H9 (cell line): ENCODE measurements at regions not wholly inside any gene's neighbourhood (a gene's known extent, or its start where the extent isn't known, plus 50 kb on each side); places are given as distances from the start of the nearest gene placed in this dataset.

Experiments
- DNase-seq: peaks from one replicate; pipeline ENCODE4 v3.0.0-alpha.2; 2017
- H2AFZ ChIP-seq: one replicate; pipeline ENCODE4 v1.6.1; 2013; ENCODE audit warnings: mild to moderate bottlenecking, low read length, control low read depth, moderate library complexity
- H2AK5ac ChIP-seq: 2 replicates; pipeline ENCODE4 v1.6.1; 2013; ENCODE audit warnings: low read length, control low read depth, mixed read lengths; ENCODE audit not compliant: insufficient read length
- H2BK120ac ChIP-seq: one replicate; pipeline ENCODE4 v1.6.1; 2013; ENCODE audit warnings: low read depth, mild to moderate bottlenecking, low read length, control low read depth, inconsistent platforms; ENCODE audit not compliant: poor library complexity, severe bottlenecking
- H2BK12ac ChIP-seq: 2 replicates; pipeline ENCODE4 v1.6.1; 2013; ENCODE audit warnings: low read length, control low read depth, mixed read lengths, low read depth; ENCODE audit not compliant: insufficient read length
- H2BK15ac ChIP-seq: 2 replicates; pipeline ENCODE4 v1.6.1; 2013; ENCODE audit warnings: low read depth, low read length, control low read depth
- H2BK20ac ChIP-seq: one replicate; pipeline ENCODE4 v1.6.1; 2013; ENCODE audit warnings: low read depth, mild to moderate bottlenecking, low read length, control low read depth, inconsistent platforms; ENCODE audit not compliant: poor library complexity, severe bottlenecking
- H2BK5ac ChIP-seq: 2 replicates; pipeline ENCODE4 v1.6.1; 2013; ENCODE audit warnings: low read length, control low read depth, mixed read lengths; ENCODE audit not compliant: insufficient read length
- H3K14ac ChIP-seq: 2 replicates; pipeline ENCODE4 v1.6.1; 2013; ENCODE audit warnings: low read length, control low read depth; ENCODE audit not compliant: insufficient read depth
- H3K18ac ChIP-seq: 2 replicates; pipeline ENCODE4 v1.6.1; 2013; ENCODE audit warnings: low read depth, mild to moderate bottlenecking, mixed read lengths, low read length, control low read depth; ENCODE audit not compliant: insufficient read length
- H3K23ac ChIP-seq: 2 replicates; pipeline ENCODE4 v1.6.1; 2013; ENCODE audit warnings: low read length, control low read depth, mixed read lengths, low read depth; ENCODE audit not compliant: insufficient read length
- H3K23me2 ChIP-seq: 2 replicates; pipeline ENCODE4 v1.6.1; 2013; ENCODE audit warnings: low read depth, mild to moderate bottlenecking, mixed read lengths, low read length, control low read depth; ENCODE audit not compliant: insufficient read length, poor library complexity, severe bottlenecking
- H3K27ac ChIP-seq: 2 replicates; pipeline ENCODE4 v1.5.1; 2013; ENCODE audit warnings: low read length, control low read depth, mixed read lengths, low read depth; ENCODE audit not compliant: insufficient read length
- H3K27me3 ChIP-seq: 2 replicates; pipeline ENCODE4 v1.6.1; 2013; ENCODE audit warnings: low read length, control low read depth, inconsistent platforms; ENCODE audit not compliant: insufficient read depth
- H3K4ac ChIP-seq: 2 replicates; pipeline ENCODE4 v1.6.1; 2013; ENCODE audit warnings: low read depth, mild to moderate bottlenecking, control low read depth, inconsistent platforms, low read length, moderate library complexity
- H3K4me1 ChIP-seq: 2 replicates; pipeline ENCODE4 v1.6.1; 2013; ENCODE audit warnings: low read length, control low read depth, inconsistent platforms; ENCODE audit not compliant: insufficient read depth
- H3K4me2 ChIP-seq: 2 replicates; pipeline ENCODE4 v1.6.1; 2013; ENCODE audit warnings: low read length, control low read depth, mixed read lengths; ENCODE audit not compliant: insufficient read length, insufficient read depth
- H3K56ac ChIP-seq: 2 replicates; pipeline ENCODE4 v1.6.1; 2013; ENCODE audit warnings: low read depth, mild to moderate bottlenecking, mixed read lengths, low read length, control low read depth; ENCODE audit not compliant: insufficient read length
- H3K79me1 ChIP-seq: 2 replicates; pipeline ENCODE4 v1.6.1; 2013; ENCODE audit warnings: low read depth, mild to moderate bottlenecking, moderate library complexity, low read length, control low read depth, inconsistent platforms; ENCODE audit not compliant: insufficient read depth, poor library complexity, severe bottlenecking
- H3K79me2 ChIP-seq: 2 replicates; pipeline ENCODE4 v1.6.1; 2013; ENCODE audit warnings: low read length, control low read depth, inconsistent platforms; ENCODE audit not compliant: insufficient read depth
- H3K9ac ChIP-seq: 2 replicates; pipeline ENCODE4 v1.6.1; 2013; ENCODE audit warnings: low read length, control low read depth, mixed read lengths; ENCODE audit not compliant: insufficient read length; ENCODE audit errors: extremely low read depth
- H3K9me3 ChIP-seq: one replicate; pipeline ENCODE4 v1.6.1; 2013; ENCODE audit warnings: low read depth, low read length, inconsistent platforms; ENCODE audit not compliant: control insufficient read depth
- H3T11ph ChIP-seq: one replicate; pipeline ENCODE4 v1.6.1; 2013; ENCODE audit warnings: mild to moderate bottlenecking, low read length, control low read depth, inconsistent platforms
- H4K20me1 ChIP-seq: one replicate; pipeline ENCODE4 v1.6.1; 2013; ENCODE audit not compliant: control insufficient read depth, insufficient read length, insufficient read depth
- H4K5ac ChIP-seq: 2 replicates; pipeline ENCODE4 v1.6.1; 2013; ENCODE audit warnings: low read depth, mild to moderate bottlenecking, mixed read lengths, low read length, control low read depth; ENCODE audit not compliant: insufficient read length
- H4K8ac ChIP-seq: replicated peaks from 2 replicates; pipeline ENCODE4 v1.6.1; 2013; ENCODE audit warnings: low read length, control low read depth, mixed read lengths, low read depth; ENCODE audit not compliant: insufficient read length
- H4K91ac ChIP-seq: 2 replicates; pipeline ENCODE4 v1.6.1; 2013; ENCODE audit warnings: low read depth, mild to moderate bottlenecking, moderate library complexity, mixed read lengths, low read length, control low read depth; ENCODE audit not compliant: insufficient read length
- H3K27ac Mint-ChIP-seq, 3 experiments: 2 replicates in 2 of 3; 3 replicates in 1 of 3; pipeline ENCODE4 v1.8.0; 2020 to 2021; ENCODE audit warnings: mixed read lengths in 3 of 3, mild to moderate bottlenecking in 1 of 3, moderate library complexity in 1 of 3
- H3K27me3 Mint-ChIP-seq: 2 replicates; pipeline ENCODE4 v1.8.0; 2021; ENCODE audit warnings: low read depth, mild to moderate bottlenecking, moderate library complexity, mixed read lengths
- H3K36me3 Mint-ChIP-seq, 3 experiments: 2 replicates in 2 of 3; 3 replicates in 1 of 3; pipeline ENCODE4 v1.8.0; 2020 to 2021; ENCODE audit warnings: low read depth in 3 of 3, mixed read lengths in 3 of 3; ENCODE audit not compliant: insufficient read depth in 1 of 3
- H3K4me1 Mint-ChIP-seq, 2 experiments: 2 replicates each; pipeline ENCODE4 v1.8.0; 2020; ENCODE audit warnings: mixed read lengths in 2 of 2
- H3K4me3 Mint-ChIP-seq, 2 experiments: 2 replicates in 1 of 2; 3 replicates in 1 of 2; pipeline ENCODE4 v1.8.0; 2020 to 2021; ENCODE audit warnings: mild to moderate bottlenecking in 2 of 2, mixed read lengths in 2 of 2, moderate library complexity in 1 of 2
- H3K9me3 Mint-ChIP-seq, 2 experiments: 2 replicates in 1 of 2; 3 replicates in 1 of 2; pipeline ENCODE4 v1.8.0; 2020; ENCODE audit warnings: mild to moderate bottlenecking in 2 of 2, mixed read lengths in 2 of 2, moderate library complexity in 1 of 2
- WGBS: extraction: QIAGEN DNeasy Blood & Tissue Kit; methylation state at CpG from one replicate; pipeline ENCODE4 v1.1.7; 2013; ENCODE audit warnings: missing lambda C conversion rate, low lambda C conversion rate, mixed read lengths; ENCODE audit not compliant: insufficient read length; ENCODE audit errors: extremely low coverage; 5-methylcytosine and 5-hydroxymethylcytosine counted together
- TF ChIP-seq, protein P1 (sequence below): fragments of 200-600 bp; sonication (generic); conservative IDR thresholded peaks from 3 replicates; pipeline ENCODE4 v1.8.0; 2021; ENCODE audit warnings: antibody characterized with exemption, mild to moderate bottlenecking

DNA sequence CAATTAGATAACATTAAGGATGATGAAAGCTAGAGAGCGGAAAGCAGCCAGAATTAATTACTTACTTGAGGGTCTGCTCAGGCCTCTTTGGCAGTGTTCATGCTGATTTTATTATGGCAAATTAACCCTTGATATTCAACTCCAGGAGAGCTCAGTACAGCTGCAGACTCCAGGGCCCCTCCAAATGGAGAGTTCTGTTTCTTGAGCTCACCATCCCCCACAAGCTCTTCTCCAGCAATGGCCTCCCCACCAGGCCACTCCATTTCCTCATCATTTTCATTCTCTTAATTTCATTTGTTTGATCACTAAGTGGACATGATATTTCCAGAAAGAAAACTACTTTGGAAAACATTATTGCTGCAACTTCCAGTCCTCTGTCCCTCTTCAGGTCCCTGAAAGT lies 513.3 kb upstream of the NOX3 start:
- Histone ChIP-seq H3K4me2 (no peak overlapping the region), H2BK15ac (no peak overlapping the region), H2BK12ac (no peak overlapping the region), H4K91ac (no peak overlapping the region), H3K23me2 (no peaks in the 10 kb centered on the region), H2AFZ (no peak overlapping the region), H2BK20ac (no peak overlapping the region), H3K79me2 (no peaks in the 10 kb centered on the region), H2BK5ac (no peak overlapping the region), H2AK5ac (no peak overlapping the region), H3K9ac (no peak overlapping the region), H3K27ac (no peak overlapping the region), H4K5ac (no peak overlapping the region), H3T11ph (no peak overlapping the region), H2BK120ac (no peak overlapping the region), H4K8ac (no peak overlapping the region), H3K9me3 (no peaks in the 10 kb centered on the region), H3K18ac (no peak overlapping the region), H3K4ac (no peak overlapping the region), H3K79me1 (no peaks in the 10 kb centered on the region), H3K56ac (no peak overlapping the region), H3K23ac (no peak overlapping the region), H4K20me1 (no peaks in the 10 kb centered on the region), H3K27me3 (no peaks in the 10 kb centered on the region), H3K14ac (no peak overlapping the region), H3K4me1 (no peaks in the 10 kb centered on the region)
- H3K27ac Mint-ChIP-seq, result peak overlapping the region in 1 of 3 experiments; percentile 53; a peak in 1 of 7 replicates
- peaks cover 0 to 4% of the 10 kb centered on the region in 2 experiments; a peak in 2 of 5 replicates for H3K9me3 Mint-ChIP-seq
- peaks cover 4 to 5% of the 10 kb centered on the region in 2 experiments; a peak in 3 of 4 replicates for H3K4me1 Mint-ChIP-seq
- H3K36me3 Mint-ChIP-seq, result 0 out of 7 replicates have a peak, but pooled peaks cover 0 to 4% (median 0%) of the 10 kb centered on the region in 3 experiments
- no CpG with 5 or more reads among the region's 1 CpG for WGBS
- H3K27me3 Mint-ChIP-seq, result no peaks in the 10 kb centered on the region
- no peak overlapping the region for H3K4me3 Mint-ChIP-seq
- TF ChIP-seq, protein P1, sequence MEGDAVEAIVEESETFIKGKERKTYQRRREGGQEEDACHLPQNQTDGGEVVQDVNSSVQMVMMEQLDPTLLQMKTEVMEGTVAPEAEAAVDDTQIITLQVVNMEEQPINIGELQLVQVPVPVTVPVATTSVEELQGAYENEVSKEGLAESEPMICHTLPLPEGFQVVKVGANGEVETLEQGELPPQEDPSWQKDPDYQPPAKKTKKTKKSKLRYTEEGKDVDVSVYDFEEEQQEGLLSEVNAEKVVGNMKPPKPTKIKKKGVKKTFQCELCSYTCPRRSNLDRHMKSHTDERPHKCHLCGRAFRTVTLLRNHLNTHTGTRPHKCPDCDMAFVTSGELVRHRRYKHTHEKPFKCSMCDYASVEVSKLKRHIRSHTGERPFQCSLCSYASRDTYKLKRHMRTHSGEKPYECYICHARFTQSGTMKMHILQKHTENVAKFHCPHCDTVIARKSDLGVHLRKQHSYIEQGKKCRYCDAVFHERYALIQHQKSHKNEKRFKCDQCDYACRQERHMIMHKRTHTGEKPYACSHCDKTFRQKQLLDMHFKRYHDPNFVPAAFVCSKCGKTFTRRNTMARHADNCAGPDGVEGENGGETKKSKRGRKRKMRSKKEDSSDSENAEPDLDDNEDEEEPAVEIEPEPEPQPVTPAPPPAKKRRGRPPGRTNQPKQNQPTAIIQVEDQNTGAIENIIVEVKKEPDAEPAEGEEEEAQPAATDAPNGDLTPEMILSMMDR, result no peak
- DNase-seq, result no peak
